Choroid plexus epithelial cell (primary cell): ENCODE measurements at regions not wholly inside any gene's neighbourhood (a gene's known extent, or its start where the extent isn't known, plus 50 kb on each side); places are given as distances from the start of the nearest gene placed in this dataset.

Source experiments
- DNase-seq: peaks from one replicate; pipeline ENCODE4 v3.0.0-alpha.2; 2010; ENCODE audit warnings: low read depth
- H3K4me3 ChIP-seq: 2 replicates; pipeline ENCODE4 v1.5.1; 2011; ENCODE audit warnings: low read depth, mild to moderate bottlenecking, control low read depth, low read length, moderate library complexity
- TF ChIP-seq, protein P1 (sequence below): conservative IDR thresholded peaks from 2 replicates; pipeline ENCODE4 v1.5.1; 2011; ENCODE audit warnings: low read depth, mild to moderate bottlenecking, control low read depth, inconsistent platforms, low read length, moderate library complexity

GRCh38 chr11:122336706-122337105, 220.7 kb upstream of the BLID start:
- DNase-seq, result no peak
- H3K4me3 ChIP-seq, result no peak overlapping the region
- TF ChIP-seq, protein P1, sequence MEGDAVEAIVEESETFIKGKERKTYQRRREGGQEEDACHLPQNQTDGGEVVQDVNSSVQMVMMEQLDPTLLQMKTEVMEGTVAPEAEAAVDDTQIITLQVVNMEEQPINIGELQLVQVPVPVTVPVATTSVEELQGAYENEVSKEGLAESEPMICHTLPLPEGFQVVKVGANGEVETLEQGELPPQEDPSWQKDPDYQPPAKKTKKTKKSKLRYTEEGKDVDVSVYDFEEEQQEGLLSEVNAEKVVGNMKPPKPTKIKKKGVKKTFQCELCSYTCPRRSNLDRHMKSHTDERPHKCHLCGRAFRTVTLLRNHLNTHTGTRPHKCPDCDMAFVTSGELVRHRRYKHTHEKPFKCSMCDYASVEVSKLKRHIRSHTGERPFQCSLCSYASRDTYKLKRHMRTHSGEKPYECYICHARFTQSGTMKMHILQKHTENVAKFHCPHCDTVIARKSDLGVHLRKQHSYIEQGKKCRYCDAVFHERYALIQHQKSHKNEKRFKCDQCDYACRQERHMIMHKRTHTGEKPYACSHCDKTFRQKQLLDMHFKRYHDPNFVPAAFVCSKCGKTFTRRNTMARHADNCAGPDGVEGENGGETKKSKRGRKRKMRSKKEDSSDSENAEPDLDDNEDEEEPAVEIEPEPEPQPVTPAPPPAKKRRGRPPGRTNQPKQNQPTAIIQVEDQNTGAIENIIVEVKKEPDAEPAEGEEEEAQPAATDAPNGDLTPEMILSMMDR, result no peak

DNA sequence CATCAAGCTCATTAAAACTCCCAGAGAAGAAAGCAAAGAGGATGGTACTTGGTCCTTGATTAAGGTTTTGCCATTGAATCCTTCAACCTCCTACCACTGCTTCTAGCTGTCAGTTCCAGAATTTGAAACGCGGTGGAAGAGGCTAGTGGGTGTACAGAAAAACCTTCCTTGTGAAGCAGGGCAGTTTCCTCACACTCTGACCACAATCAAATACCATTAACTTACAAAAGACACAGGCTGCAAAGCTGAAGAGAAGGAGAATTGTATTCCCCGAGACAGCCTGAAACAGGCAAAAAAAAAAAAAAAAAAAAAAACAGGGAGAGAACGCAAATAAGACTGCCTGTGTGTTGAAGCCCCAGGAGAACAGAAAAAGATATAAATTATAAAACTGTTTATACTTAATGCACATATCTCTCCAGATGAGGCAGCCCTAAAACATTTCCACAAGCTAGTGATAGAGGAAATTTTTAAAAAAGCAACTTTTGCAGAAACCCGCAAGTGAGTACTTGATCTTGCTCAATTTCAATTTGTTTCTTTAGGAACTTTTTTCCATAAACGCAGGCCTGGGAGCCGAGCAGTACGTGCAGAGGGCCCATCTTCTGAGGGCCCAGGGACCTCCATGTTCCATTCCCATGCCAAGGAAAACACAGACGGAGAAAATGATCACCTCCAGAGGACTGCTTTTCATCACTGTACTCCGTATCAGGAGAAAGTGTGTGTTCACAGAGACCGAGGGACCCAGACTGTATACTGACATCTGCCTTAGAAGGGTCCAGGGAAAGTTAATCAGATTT, 218.7 kb upstream of the BLID start:
- peak; percentile 52 for DNase-seq
- no peak overlapping the region for H3K4me3 ChIP-seq
- TF ChIP-seq, protein P1, result no peak

GRCh38 chr11:122333467-122333866, 217.5 kb upstream of the BLID start:
- TF ChIP-seq, protein P1, result no peak
- no peak for DNase-seq
- no peak overlapping the region for H3K4me3 ChIP-seq

DNA sequence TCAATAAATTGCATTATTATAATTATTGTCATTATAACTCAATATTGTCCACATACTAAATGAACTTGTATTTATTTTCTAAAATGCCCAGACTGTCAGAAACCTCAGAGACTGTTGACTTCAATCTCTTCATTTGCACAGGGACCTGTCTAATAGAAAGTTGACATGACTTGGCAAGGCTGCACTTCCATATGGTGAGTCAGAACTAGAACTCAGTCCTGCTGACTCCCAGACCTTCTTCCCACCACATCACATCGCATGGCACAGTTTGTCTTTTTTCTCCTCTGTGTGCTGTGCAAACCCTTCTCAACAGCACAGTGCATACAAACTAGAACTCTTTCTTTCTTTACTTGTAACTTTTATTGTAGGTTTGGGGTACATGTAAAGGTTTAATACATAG, 215.1 kb upstream of the BLID start:
- no peak for DNase-seq
- H3K4me3 ChIP-seq, result no peak overlapping the region
- TF ChIP-seq, protein P1, result no peak

DNA sequence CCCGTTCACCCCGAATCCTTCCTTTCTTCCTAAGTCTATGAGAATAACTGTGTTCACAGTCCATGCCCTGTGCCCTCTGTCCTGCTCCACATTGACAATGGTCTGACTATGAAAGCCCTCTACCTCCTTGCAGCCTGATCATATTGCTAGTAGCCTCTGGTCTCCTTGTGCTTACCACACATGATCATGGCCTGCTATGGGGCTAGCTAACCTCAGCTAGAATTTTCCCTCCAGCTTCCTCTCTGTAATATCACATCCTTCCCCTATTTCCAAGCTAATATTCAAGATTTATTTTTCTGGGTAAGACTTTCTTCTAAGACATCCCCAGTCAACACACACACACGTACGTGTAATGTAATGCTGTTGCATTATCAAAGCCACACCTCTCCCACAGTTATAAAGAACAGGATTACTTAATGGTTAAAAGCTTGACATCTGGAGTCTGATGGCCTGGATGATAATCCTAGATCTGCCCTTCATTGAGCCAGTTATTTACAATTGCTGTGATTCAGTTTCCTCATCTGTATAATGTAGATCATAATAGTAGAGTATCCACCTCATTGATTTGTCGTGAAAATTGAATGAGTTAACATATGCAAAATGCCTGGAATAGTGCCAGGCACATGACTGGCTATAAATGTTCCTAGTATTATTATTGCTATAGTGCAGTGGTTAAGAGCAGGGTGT, 214.4 kb upstream of the BLID start:
- no peak for DNase-seq
- TF ChIP-seq, protein P1, result no peak
- no peak overlapping the region for H3K4me3 ChIP-seq

GRCh38 chr11:122327528-122327927, 211.5 kb upstream of the BLID start:
- DNase-seq, result no peak
- H3K4me3 ChIP-seq, result no peak overlapping the region
- TF ChIP-seq, protein P1, result no peak
